ENCODE measurements at regions not wholly inside any gene's neighbourhood (a gene's known extent, or its start where the extent isn't known, plus 50 kb on each side); places are given as distances from the start of the nearest gene placed in this dataset.

- TF ChIP-seq POLR2A (IDR thresholded peaks at IDR 0.05; ENCODE audit: low read length) = no peak
- TF ChIP-seq GATA1 (IDR thresholded peaks at IDR 0.05; ENCODE audit: low read depth, low read length) = no peak
Measured at GRCh38 chr2:120830096-120830830, 94.6 kb downstream of the GLI2 start.

All from erythroblast (primary cell).